HFF-Myc (cell line): ENCODE measurements at regions not wholly inside any gene's neighbourhood (a gene's known extent, or its start where the extent isn't known, plus 50 kb on each side); places are given as distances from the start of the nearest gene placed in this dataset.

Source experiments
- DNase-seq: peaks from one replicate; pipeline ENCODE4 v3.0.0-alpha.2; 2011; ENCODE audit warnings: low read depth; ENCODE audit errors: extremely low read depth
- H3K4me3 ChIP-seq: replicated peaks from 2 replicates; pipeline ENCODE4 v1.5.1; 2011; ENCODE audit warnings: low read depth, mild to moderate bottlenecking, control low read depth, low read length
- TF ChIP-seq, protein P1 (sequence below): IDR thresholded peaks from 2 replicates; pipeline ENCODE4 v1.5.1; 2012; ENCODE audit warnings: mild to moderate bottlenecking, low read depth, low read length, control low read depth; ENCODE audit errors: missing control alignments

DNA sequence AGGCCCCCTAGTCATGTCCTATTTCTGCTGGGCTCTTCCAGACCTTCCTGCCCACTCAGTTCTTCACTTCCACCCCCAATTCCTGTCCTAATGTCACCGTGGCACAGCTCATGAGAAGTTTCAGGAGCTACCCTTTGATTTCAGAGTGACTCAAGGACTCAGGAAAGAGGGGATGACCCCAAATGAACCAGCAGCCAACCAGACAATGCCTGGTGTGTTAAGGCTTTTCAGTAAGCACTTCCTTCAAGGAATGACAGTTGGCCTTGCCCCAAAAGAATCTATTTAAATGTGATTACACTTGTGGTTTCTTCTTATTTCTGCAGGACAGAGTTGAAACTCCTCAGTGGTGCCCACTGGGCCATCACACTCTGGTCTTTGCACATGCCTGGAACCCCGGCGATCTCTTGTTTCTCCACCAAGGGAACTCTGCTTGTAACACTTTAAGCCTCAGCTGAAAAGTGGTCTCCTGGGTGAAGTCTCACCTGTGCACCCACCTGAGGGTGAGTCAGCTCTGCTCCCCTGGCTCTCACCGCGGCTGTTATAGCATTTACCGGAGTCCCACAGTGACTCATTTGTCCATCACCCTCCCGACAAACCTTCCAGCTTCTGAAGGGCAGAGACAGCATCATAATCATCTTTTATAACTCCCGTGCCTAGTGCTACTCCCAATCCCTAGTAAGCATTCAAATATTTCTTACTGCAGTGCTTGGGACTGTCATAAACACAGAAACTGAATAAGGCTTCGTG lies 123.0 kb upstream of the SVIL start:
- no peak for DNase-seq
- H3K4me3 ChIP-seq, result no peak overlapping the region
- TF ChIP-seq, protein P1, sequence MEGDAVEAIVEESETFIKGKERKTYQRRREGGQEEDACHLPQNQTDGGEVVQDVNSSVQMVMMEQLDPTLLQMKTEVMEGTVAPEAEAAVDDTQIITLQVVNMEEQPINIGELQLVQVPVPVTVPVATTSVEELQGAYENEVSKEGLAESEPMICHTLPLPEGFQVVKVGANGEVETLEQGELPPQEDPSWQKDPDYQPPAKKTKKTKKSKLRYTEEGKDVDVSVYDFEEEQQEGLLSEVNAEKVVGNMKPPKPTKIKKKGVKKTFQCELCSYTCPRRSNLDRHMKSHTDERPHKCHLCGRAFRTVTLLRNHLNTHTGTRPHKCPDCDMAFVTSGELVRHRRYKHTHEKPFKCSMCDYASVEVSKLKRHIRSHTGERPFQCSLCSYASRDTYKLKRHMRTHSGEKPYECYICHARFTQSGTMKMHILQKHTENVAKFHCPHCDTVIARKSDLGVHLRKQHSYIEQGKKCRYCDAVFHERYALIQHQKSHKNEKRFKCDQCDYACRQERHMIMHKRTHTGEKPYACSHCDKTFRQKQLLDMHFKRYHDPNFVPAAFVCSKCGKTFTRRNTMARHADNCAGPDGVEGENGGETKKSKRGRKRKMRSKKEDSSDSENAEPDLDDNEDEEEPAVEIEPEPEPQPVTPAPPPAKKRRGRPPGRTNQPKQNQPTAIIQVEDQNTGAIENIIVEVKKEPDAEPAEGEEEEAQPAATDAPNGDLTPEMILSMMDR, result no peak

DNA sequence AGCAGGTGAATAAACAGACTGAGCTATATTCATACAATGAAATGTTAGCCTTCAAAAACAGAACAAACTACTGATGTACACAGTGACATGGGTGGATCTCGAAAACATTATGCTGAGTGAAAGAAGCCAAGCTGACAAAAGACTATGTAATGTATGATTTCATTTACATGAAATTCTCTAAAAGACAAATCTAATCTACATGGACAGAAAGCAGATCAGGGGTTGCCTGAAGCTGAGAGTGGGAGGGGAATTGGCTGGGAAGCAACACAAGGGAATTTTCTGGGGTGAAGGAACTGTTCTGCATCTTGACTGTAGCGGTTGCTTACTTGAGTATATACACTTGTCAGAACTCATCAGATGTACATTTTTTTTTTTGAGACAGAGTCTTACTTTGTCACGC lies 121.7 kb upstream of the SVIL start:
- no peak overlapping the region for H3K4me3 ChIP-seq
- no peak for DNase-seq
- TF ChIP-seq, protein P1, result no peak

DNA sequence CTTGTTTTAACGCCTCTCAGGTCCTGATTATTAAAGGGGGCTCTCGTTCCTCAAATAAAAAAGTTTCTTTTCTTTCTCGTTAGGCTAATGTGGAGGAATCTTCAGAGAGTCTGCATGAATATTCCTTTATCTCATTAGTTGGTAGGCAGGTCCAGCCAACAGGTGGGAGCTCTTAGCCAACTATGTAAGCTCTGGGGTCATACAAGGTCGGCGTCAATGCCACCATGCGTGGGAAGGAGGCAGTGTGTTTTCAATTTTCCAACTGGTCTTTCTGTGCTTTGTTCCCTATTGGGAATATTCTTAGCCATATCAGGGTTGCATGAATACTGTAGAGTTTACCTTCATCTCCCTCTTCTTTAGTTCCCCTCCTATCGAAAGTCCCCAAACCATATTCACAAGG lies 118.5 kb upstream of the SVIL start:
- DNase-seq, result no peak
- H3K4me3 ChIP-seq, result no peak overlapping the region
- TF ChIP-seq, protein P1, result no peak

DNA sequence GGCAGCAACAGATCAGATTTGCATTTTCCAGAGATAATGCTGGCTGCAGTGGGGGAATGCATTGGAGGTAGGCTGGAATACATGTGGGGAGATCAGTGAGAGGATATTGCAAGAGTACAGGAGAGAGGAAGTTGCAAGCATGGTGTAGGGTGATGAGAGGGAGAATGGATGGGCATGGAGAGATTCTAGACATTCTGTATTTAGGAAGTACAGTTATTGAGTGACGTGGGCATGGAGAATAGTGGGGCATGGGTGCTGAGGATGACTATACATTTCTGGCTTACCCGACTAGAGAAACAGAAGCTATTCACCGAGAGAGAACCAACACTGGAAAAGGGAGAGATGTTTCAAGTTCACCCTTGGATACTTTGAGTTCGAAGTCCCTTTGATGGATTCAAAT lies 116.9 kb upstream of the SVIL start:
- no peak for DNase-seq
- TF ChIP-seq, protein P1, result no peak
- no peak overlapping the region for H3K4me3 ChIP-seq

DNA sequence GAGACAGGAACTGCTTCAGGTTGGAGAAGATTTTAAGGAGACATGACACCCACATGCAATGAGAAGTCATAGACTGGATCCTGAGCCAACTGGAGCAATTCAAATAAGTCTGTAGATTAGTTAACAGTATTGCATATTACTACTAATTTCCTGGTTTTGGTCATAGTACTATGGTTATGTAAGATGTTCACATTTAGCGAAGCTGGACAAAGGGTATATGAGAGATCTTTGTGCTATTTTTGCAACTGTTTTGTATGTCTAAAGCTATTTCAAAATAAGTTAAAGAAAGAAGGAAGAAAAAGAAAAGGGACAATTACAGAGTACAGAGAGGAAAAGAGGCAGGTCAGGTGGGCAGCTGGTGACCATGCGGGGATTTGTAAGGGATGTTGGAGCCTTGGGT lies 116.5 kb upstream of the SVIL start:
- no peak overlapping the region for H3K4me3 ChIP-seq
- no peak for DNase-seq
- TF ChIP-seq, protein P1, result no peak

DNA sequence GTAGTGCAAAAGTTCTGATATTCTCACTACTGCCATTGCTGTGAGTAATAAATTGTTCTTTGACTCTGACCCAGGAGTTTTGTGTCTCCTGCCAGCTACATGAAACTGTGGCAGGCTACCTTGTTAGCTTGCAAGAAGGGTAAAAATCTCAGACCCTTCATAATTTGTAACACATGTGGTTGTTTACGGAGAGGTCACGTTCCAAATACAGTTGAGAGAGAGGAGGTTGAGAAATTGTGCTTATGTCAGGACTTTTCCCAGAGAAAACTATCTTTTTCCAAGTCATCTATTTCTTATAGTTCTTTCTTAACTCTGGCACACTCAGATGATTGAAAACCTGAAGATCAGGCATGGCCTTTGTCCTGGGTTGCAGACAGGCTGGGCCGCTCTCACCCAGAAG lies 114.4 kb upstream of the SVIL start:
- peak; percentile 56 for DNase-seq
- H3K4me3 ChIP-seq, result no peak overlapping the region
- TF ChIP-seq, protein P1, result no peak

DNA sequence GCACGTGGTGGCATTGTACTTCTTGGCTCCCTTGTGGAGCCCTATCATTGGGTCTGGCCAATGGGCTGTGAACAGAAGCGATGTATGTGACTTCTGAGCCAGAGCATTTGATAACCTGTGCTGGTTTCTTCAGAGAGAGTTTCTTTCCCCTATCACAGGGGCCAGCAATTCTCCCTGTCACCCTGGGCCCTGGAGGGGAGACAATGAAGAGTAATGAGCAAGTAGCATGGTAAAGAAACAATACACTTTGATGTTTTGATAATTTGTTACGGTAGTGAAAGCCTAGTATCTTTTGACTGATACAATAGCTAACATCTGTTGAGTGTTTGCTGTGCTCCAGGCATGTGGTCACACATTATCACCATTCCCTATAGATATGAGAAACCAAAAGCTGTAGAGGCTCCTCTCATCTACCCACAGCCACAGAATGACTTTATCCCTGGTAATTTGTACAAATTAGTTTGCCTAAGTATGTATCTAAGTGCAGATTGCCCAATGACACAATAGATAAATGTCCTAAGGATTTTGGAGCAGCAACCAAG lies 113.4 kb upstream of the SVIL start:
- no peak for DNase-seq
- TF ChIP-seq, protein P1, result no peak
- no peak overlapping the region for H3K4me3 ChIP-seq
